ENCODE measurements at regions not wholly inside any gene's neighbourhood (a gene's known extent, or its start where the extent isn't known, plus 50 kb on each side); places are given as distances from the start of the nearest gene placed in this dataset.

DNA sequence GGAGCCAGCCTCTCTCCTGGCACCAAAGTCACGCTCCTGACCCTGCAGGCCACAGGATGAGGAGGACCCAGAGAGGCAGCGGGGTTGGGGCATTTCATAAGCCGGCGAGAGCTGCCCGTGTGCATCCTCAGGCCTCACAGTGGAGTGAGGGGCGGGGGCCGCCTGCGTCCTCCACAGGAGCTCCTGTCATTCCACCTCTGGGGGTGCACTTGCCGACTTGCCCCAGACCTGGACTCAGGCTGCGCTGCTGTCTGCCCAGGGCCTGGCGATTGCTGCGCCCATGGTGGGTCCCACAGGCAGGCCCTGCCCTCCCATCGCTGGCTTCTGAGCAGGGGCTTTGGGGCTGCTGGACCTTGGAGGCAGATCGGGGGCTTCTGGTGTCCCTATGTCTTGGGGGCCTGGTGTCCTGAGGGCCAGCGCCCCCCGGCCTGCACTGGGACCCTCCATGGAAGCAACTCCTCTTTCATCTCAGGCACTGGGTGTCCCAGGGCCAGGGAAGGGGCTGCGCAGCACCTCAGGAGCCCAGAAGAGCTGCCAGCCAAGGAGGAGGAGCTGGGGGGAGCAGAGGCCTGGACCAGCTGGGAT is 184.0 kb downstream of the GOLGA6L6 start:
- TF ChIP-seq, protein P1, sequence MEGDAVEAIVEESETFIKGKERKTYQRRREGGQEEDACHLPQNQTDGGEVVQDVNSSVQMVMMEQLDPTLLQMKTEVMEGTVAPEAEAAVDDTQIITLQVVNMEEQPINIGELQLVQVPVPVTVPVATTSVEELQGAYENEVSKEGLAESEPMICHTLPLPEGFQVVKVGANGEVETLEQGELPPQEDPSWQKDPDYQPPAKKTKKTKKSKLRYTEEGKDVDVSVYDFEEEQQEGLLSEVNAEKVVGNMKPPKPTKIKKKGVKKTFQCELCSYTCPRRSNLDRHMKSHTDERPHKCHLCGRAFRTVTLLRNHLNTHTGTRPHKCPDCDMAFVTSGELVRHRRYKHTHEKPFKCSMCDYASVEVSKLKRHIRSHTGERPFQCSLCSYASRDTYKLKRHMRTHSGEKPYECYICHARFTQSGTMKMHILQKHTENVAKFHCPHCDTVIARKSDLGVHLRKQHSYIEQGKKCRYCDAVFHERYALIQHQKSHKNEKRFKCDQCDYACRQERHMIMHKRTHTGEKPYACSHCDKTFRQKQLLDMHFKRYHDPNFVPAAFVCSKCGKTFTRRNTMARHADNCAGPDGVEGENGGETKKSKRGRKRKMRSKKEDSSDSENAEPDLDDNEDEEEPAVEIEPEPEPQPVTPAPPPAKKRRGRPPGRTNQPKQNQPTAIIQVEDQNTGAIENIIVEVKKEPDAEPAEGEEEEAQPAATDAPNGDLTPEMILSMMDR (IDR thresholded peaks at IDR 0.05 in 8 of 11, conservative IDR thresholded peaks at IDR 0.05 in 3 of 11), result no peak
- no peak for TF ChIP-seq POLR2AphosphoS5 (IDR thresholded peaks at IDR 0.05)
